ENCODE measurements at regions not wholly inside any gene's neighbourhood (a gene's known extent, or its start where the extent isn't known, plus 50 kb on each side); places are given as distances from the start of the nearest gene placed in this dataset.
"Not testable (repeated sequence)": the region's sequence is repeated elsewhere in the genome, so short reads cannot be mapped to it uniquely, and the experiment has no call there.

DNA sequence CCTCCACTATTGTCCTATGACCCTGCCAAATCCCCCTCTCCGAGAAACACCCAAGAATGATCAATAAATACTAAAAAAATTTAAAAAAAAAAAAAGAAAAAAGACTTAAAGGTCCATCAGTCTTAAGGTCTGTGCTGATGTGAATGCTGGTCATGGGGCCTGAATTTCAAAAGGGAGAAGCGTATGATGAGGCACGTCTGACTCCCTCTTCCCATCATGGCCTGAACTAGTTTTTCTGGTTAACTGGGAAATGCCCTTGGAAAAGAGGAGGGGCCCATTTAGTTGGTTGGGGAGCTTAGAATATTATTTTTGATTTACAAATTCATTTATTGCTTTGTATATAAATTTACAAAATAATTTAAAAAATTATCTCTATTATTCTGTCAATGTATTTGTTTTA, 291.0 kb upstream of the CDH19 start:
- no peaks in the 10 kb centered on the region for H3K36me3 ChIP-seq (replicated peaks; ENCODE audit: insufficient read depth, low read length)
- no peaks in the 10 kb centered on the region for H3K27me3 ChIP-seq (replicated peaks; ENCODE audit: insufficient read depth, low read length)
- no peaks in the 10 kb centered on the region for H3F3A ChIP-seq (ENCODE audit: insufficient read depth, low read length)
- TF ChIP-seq EZH2 (optimal IDR thresholded peaks at IDR 0.05; ENCODE audit: low read depth, low read length) = no peak
- no peaks in the 10 kb centered on the region for H4K20me1 ChIP-seq (ENCODE audit: insufficient read depth, low read length)
- no peak overlapping the region for H3K4me3 ChIP-seq (ENCODE audit: low read length)
- no peak overlapping the region for H3K27ac ChIP-seq (ENCODE audit: low read length)
- no peak overlapping the region for H3K4me2 ChIP-seq (ENCODE audit: low read depth, low read length)
- H2AFZ ChIP-seq (ENCODE audit: low read length) = no peak overlapping the region
- no peaks in the 10 kb centered on the region for H3K9me3 ChIP-seq (replicated peaks; ENCODE audit: insufficient read depth, low read length)
- no peaks in the 10 kb centered on the region for H3K4me1 ChIP-seq (ENCODE audit: low read length)
- H3K9ac ChIP-seq (ENCODE audit: low read length) = no peak overlapping the region
- no peak for DNase-seq
- no peaks in the 10 kb centered on the region for H3K79me2 ChIP-seq (ENCODE audit: low read length)
- no peaks in the 10 kb centered on the region for H3K9me2 ChIP-seq (replicated peaks; ENCODE audit: insufficient read depth, low read length)

DNA sequence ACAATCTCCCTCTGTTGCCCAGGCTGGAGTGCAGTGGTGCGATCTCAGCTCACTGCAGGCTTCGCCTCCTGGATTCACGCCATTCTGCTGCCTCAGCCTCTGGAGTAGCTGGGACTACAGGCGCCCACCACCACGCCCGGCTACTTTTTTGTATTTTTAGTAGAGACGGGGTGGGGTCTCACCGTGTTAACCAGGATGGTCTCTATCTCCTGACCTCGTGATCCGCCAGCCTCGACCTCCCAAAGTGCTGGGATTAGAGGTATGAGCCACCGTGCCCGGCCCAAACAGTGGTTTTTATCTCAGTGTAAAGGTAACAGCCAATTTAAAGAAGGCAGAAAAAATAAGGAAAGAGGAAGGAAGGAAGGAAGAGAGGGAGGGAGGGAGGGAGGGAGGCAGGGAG, 288.5 kb upstream of the CDH19 start:
- H3K27me3 ChIP-seq (replicated peaks; ENCODE audit: insufficient read depth, low read length); H3K79me2 ChIP-seq (ENCODE audit: low read length); H2AFZ ChIP-seq (ENCODE audit: low read length); H3K36me3 ChIP-seq (replicated peaks; ENCODE audit: insufficient read depth, low read length); H3K9ac ChIP-seq (ENCODE audit: low read length); H3K4me1 ChIP-seq (ENCODE audit: low read length); H4K20me1 ChIP-seq (ENCODE audit: insufficient read depth, low read length); H3F3A ChIP-seq (ENCODE audit: insufficient read depth, low read length); H3K27ac ChIP-seq (ENCODE audit: low read length); H3K9me3 ChIP-seq (replicated peaks; ENCODE audit: insufficient read depth, low read length); H3K4me3 ChIP-seq (ENCODE audit: low read length); H3K9me2 ChIP-seq (replicated peaks; ENCODE audit: insufficient read depth, low read length); DNase-seq; H3K4me2 ChIP-seq (ENCODE audit: low read depth, low read length): not testable (repeated sequence)

DNA sequence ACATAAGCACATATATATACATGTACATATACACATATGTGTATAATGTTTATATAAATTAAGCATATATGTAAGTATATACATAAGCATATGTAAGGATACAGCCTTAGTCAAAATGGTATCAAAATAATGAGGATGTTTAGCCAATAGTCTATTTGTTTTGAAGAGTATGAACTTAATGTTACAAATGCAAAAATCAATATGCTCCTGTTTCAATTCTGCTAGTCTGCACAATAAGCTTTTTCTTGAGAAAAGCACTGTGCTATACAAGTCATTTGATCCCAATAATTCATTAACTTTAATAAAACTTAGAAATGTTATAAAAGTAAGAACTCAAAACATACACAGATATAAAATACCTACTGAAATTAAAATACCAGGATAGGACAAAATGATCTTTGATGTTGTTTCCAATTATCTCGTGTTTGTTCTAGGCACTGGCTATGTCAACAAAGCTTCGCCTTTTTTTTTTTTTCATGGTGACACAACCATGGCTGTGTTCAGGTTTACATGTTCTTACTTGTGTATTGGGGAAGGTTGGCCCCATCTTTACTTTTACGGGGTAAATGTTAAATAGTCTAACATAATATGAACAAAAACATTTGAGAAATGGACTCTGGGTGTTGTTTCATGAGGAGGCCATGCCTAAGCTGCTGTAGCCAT, 271.1 kb upstream of the CDH19 start:
- H3K4me1 ChIP-seq (ENCODE audit: low read length) = no peaks in the 10 kb centered on the region
- H4K20me1 ChIP-seq (ENCODE audit: insufficient read depth, low read length) = no peaks in the 10 kb centered on the region
- H3K79me2 ChIP-seq (ENCODE audit: low read length) = no peaks in the 10 kb centered on the region
- H2AFZ ChIP-seq (ENCODE audit: low read length) = no peak overlapping the region
- H3K4me2 ChIP-seq (ENCODE audit: low read depth, low read length) = no peak overlapping the region
- H3K9me3 ChIP-seq (replicated peaks; ENCODE audit: insufficient read depth, low read length) = no peaks in the 10 kb centered on the region
- H3K9me2 ChIP-seq (replicated peaks; ENCODE audit: insufficient read depth, low read length) = no peaks in the 10 kb centered on the region
- TF ChIP-seq EZH2phosphoT487 (IDR thresholded peaks at IDR 0.05; ENCODE audit: low read length) = no peak
- TF ChIP-seq, protein P1, sequence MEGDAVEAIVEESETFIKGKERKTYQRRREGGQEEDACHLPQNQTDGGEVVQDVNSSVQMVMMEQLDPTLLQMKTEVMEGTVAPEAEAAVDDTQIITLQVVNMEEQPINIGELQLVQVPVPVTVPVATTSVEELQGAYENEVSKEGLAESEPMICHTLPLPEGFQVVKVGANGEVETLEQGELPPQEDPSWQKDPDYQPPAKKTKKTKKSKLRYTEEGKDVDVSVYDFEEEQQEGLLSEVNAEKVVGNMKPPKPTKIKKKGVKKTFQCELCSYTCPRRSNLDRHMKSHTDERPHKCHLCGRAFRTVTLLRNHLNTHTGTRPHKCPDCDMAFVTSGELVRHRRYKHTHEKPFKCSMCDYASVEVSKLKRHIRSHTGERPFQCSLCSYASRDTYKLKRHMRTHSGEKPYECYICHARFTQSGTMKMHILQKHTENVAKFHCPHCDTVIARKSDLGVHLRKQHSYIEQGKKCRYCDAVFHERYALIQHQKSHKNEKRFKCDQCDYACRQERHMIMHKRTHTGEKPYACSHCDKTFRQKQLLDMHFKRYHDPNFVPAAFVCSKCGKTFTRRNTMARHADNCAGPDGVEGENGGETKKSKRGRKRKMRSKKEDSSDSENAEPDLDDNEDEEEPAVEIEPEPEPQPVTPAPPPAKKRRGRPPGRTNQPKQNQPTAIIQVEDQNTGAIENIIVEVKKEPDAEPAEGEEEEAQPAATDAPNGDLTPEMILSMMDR (IDR thresholded peaks at IDR 0.05; ENCODE audit: low read length) = no peak
- TF ChIP-seq EZH2 (optimal IDR thresholded peaks at IDR 0.05; ENCODE audit: low read depth, low read length) = no peak
- H3K27me3 ChIP-seq (replicated peaks; ENCODE audit: insufficient read depth, low read length) = no peaks in the 10 kb centered on the region
- no peaks in the 10 kb centered on the region for H3K36me3 ChIP-seq (replicated peaks; ENCODE audit: insufficient read depth, low read length)
- no peak overlapping the region for H3K4me3 ChIP-seq (ENCODE audit: low read length)
- H3K27ac ChIP-seq (ENCODE audit: low read length) = no peak overlapping the region
- no peak overlapping the region for H3K9ac ChIP-seq (ENCODE audit: low read length)
- no peak for DNase-seq
- no peaks in the 10 kb centered on the region for H3F3A ChIP-seq (ENCODE audit: insufficient read depth, low read length)

GRCh38 chr18:66874375-66874774, 270.5 kb upstream of the CDH19 start:
- no peaks in the 10 kb centered on the region for H3K27me3 ChIP-seq (replicated peaks; ENCODE audit: insufficient read depth, low read length)

More at GRCh38 chr18:66874375-66874774, 270.5 kb upstream of the CDH19 start:
- H3K36me3 ChIP-seq (replicated peaks; ENCODE audit: insufficient read depth, low read length) = no peaks in the 10 kb centered on the region
- no peaks in the 10 kb centered on the region for H4K20me1 ChIP-seq (ENCODE audit: insufficient read depth, low read length)
- H2AFZ ChIP-seq (ENCODE audit: low read length) = no peak overlapping the region
- H3K9ac ChIP-seq (ENCODE audit: low read length) = no peak overlapping the region
- H3K27ac ChIP-seq (ENCODE audit: low read length) = no peak overlapping the region
- no peak overlapping the region for H3K4me2 ChIP-seq (ENCODE audit: low read depth, low read length)
- no peak for DNase-seq
- H3K79me2 ChIP-seq (ENCODE audit: low read length) = no peaks in the 10 kb centered on the region
- TF ChIP-seq, protein P1 (IDR thresholded peaks at IDR 0.05; ENCODE audit: low read length) = no peak
- TF ChIP-seq EZH2 (optimal IDR thresholded peaks at IDR 0.05; ENCODE audit: low read depth, low read length) (no peak), EZH2phosphoT487 (IDR thresholded peaks at IDR 0.05; ENCODE audit: low read length) (no peak)
- no peak overlapping the region for H3K4me3 ChIP-seq (ENCODE audit: low read length)
- no peaks in the 10 kb centered on the region for H3K4me1 ChIP-seq (ENCODE audit: low read length)
- no peaks in the 10 kb centered on the region for H3F3A ChIP-seq (ENCODE audit: insufficient read depth, low read length)
- no peaks in the 10 kb centered on the region for H3K9me2 ChIP-seq (replicated peaks; ENCODE audit: insufficient read depth, low read length)
- H3K9me3 ChIP-seq (replicated peaks; ENCODE audit: insufficient read depth, low read length) = no peaks in the 10 kb centered on the region
